ENCODE measurements at regions not wholly inside any gene's neighbourhood (a gene's known extent, or its start where the extent isn't known, plus 50 kb on each side); places are given as distances from the start of the nearest gene placed in this dataset.

- TF ChIP-seq POLR2A (IDR thresholded peaks at IDR 0.05; ENCODE audit: low read depth, low read length) (no peak), POLR2AphosphoS5 (IDR thresholded peaks at IDR 0.05; ENCODE audit: low read depth, low read length) (no peak), POU2F2 (IDR thresholded peaks at IDR 0.05; ENCODE audit: low read depth, low read length) (no peak), TAF1 (IDR thresholded peaks at IDR 0.05; ENCODE audit: low read depth, low read length) (no peak)
Measured at GRCh38 chr4:3364634-3365314, 72.0 kb downstream of the RGS12 start.

Measured in GM12891 (cell line).